Stomach (tissue), 8 donors: ENCODE measurements at regions not wholly inside any gene's neighbourhood (a gene's known extent, or its start where the extent isn't known, plus 50 kb on each side); places are given as distances from the start of the nearest gene placed in this dataset.
A peak's percentile ranks its signal among the peaks of the same experiment; 100 is the strongest.

Experiments used
- DNase-seq, 2 donors: peaks; one replicate each; pipeline versions ENCODE4 v3.0.0 to v3.0.0-alpha.2; 2013 to 2019
- H3K27ac ChIP-seq, 5 donors: fragments of 200-600 bp in 4 of 5; sonication (generic) in 4 of 5; one replicate each; pipeline ENCODE4 v1.5.1; 2013 to 2019; ENCODE audit warnings: mild to moderate bottlenecking in 1 of 5, moderate library complexity in 1 of 5
- H3K27me3 ChIP-seq, 3 donors: fragments of 200-600 bp; sonication (generic); one replicate each; pipeline ENCODE4 v1.5.1; 2017 to 2019; ENCODE audit warnings: mixed run types in 1 of 3
- H3K36me3 ChIP-seq, 4 donors: fragments of 200-600 bp; sonication (generic); 1 replicate in 3 of 4; 2 replicates in 1 of 4; pipeline ENCODE4 v1.5.1; 2016 to 2019
- H3K4me1 ChIP-seq, 4 donors: fragments of 200-600 bp; sonication (generic); one replicate each; pipeline ENCODE4 v1.5.1; 2016 to 2019
- H3K4me3 ChIP-seq, 4 donors: fragments of 200-600 bp; sonication (generic) in 3 of 4; one replicate each; pipeline ENCODE4 v1.5.1; 2016 to 2019; ENCODE audit warnings: mild to moderate bottlenecking in 1 of 4
- H3K9me3 ChIP-seq, 4 donors: fragments of 200-600 bp; sonication (generic); one replicate each; pipeline ENCODE4 v1.5.1; 2016 to 2019
- EP300 ChIP-seq: sonication (generic); formaldehyde crosslinking; IDR thresholded peaks from one replicate; pipeline ENCODE4 v1.6.1; 2017; ENCODE audit warnings: antibody characterized with exemption
- POLR2A ChIP-seq, 4 donors: fragments of 450-650 bp; IDR thresholded peaks; one replicate each; pipeline ENCODE4 v1.6.1; 2016; ENCODE audit warnings: antibody characterized with exemption in 4 of 4, control low read depth in 2 of 4, mild to moderate bottlenecking in 1 of 4, moderate library complexity in 1 of 4
- POLR2AphosphoS5 ChIP-seq, 3 donors: sonication (generic); formaldehyde crosslinking; IDR thresholded peaks; one replicate each; pipeline ENCODE4 v1.6.1; 2016; ENCODE audit warnings: antibody characterized with exemption in 3 of 3
- WGBS, 5 donors: extraction: QIAGEN DNeasy Blood & Tissue Kit in 3 of 5; methylation state at CpG; one replicate each; pipeline versions ENCODE4 v1.1.5 to v1.1.7; 2013 to 2018; 5-methylcytosine and 5-hydroxymethylcytosine counted together
- intact Hi-C: fragments of 100-400 bp; cut with DNase I; formaldehyde crosslinking; loops from one replicate; pipeline ENCODE4 v1.15.1; 2023; ENCODE audit warnings: low total_unique reads
- TF ChIP-seq, protein P1 (sequence below), 7 experiments: fragments of 450-650 bp in 4 of 7; fragments of 200-600 bp in 3 of 7; sonication (generic) in 3 of 7; IDR thresholded peaks; one replicate each; pipeline ENCODE4 v1.5.1; 2016 to 2019; ENCODE audit warnings: antibody characterized with exemption in 7 of 7, control low read depth in 2 of 7, mild to moderate bottlenecking in 1 of 7
- donor health status: healthy with polysubstance abuse.
- donor health status: Bipolar disorder and iron deficiency.
- donor health status: healthy.

DNA sequence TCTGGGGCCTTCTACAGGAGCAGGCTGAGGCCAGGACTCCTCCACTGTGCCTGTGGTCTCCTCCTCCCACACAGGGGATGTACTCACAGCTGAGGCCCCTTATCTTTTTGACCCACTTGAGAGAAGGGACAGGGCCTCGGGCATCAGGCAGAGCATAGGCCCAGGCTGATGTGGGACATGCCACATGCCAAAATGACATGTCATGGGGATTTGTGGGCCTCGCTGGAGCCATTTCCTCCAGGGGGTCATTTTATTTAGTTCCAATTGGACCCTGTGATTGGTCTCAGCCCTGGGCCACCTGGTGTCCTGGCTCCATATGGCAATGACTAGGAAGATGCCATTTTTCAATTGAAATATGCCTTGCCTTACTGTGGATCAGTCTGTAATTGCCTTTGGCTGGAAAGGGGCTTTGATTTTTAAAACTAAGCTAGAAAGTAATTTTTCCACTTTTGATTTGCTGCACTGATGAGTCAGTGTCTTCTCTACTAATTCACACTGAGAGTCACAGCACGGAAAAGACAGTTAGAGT is 171.1 kb upstream of the NAV2 start:
- 82 to 95% (median 88%) methylated on average over 3 of the region's 3 CpGs for whole genome bisulfite sequencing, 5 donors
- intact Hi-C loops, result no loop called here

GRCh38 chr11:19539861-19540260 is 172.8 kb upstream of the NAV2 start:
- no peak for DNase-seq
- H3K27ac ChIP-seq, result no peak overlapping the region
- no peak overlapping the region for H3K4me3 ChIP-seq
- H3K9me3 ChIP-seq, result no peaks in the 10 kb centered on the region
- peaks cover 0 to 14% (median 4%) of the 10 kb centered on the region in 4 donors for H3K4me1 ChIP-seq
- TF ChIP-seq, protein P1, sequence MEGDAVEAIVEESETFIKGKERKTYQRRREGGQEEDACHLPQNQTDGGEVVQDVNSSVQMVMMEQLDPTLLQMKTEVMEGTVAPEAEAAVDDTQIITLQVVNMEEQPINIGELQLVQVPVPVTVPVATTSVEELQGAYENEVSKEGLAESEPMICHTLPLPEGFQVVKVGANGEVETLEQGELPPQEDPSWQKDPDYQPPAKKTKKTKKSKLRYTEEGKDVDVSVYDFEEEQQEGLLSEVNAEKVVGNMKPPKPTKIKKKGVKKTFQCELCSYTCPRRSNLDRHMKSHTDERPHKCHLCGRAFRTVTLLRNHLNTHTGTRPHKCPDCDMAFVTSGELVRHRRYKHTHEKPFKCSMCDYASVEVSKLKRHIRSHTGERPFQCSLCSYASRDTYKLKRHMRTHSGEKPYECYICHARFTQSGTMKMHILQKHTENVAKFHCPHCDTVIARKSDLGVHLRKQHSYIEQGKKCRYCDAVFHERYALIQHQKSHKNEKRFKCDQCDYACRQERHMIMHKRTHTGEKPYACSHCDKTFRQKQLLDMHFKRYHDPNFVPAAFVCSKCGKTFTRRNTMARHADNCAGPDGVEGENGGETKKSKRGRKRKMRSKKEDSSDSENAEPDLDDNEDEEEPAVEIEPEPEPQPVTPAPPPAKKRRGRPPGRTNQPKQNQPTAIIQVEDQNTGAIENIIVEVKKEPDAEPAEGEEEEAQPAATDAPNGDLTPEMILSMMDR (IDR thresholded peaks at IDR 0.05), result no peak
- no peak for TF ChIP-seq POLR2AphosphoS5 (IDR thresholded peaks at IDR 0.05)
- TF ChIP-seq EP300, result no peak
- TF ChIP-seq POLR2A (IDR thresholded peaks at IDR 0.05), result no peak
- 76 to 81% (median 78%) methylated on average over 6 of the region's 6 CpGs for WGBS, 5 donors
- no peaks in the 10 kb centered on the region for H3K36me3 ChIP-seq
- no peaks in the 10 kb centered on the region for H3K27me3 ChIP-seq
- intact Hi-C loops, result no loop called here

More for the DNA sequence above, 171.1 kb upstream of the NAV2 start:
- Histone ChIP-seq H3K4me1 (peaks cover 0 to 4% (median 0%) of the 10 kb centered on the region in 4 donors), H3K9me3 (no peaks in the 10 kb centered on the region), H3K27me3 (no peaks in the 10 kb centered on the region), H3K27ac (no peak overlapping the region), H3K36me3 (no peaks in the 10 kb centered on the region), H3K4me3 (no peak overlapping the region)
- TF ChIP-seq EP300 (no peak), POLR2AphosphoS5 (IDR thresholded peaks at IDR 0.05) (no peak), POLR2A (IDR thresholded peaks at IDR 0.05) (no peak)
- TF ChIP-seq, protein P1 (IDR thresholded peaks at IDR 0.05), result no peak
- DNase-seq, result no peak

GRCh38 chr11:19537803-19538453 is 174.7 kb upstream of the NAV2 start:
- Histone ChIP-seq H3K9me3 (no peaks in the 10 kb centered on the region), H3K27ac (no peak overlapping the region)
- intact Hi-C loops, result no loop called here

GRCh38 chr11:19536131-19536530 is 176.5 kb upstream of the NAV2 start:
- peaks cover 0 to 16% (median 4%) of the 10 kb centered on the region in 4 donors for H3K4me1 ChIP-seq
- H3K9me3 ChIP-seq, result no peaks in the 10 kb centered on the region
- no peaks in the 10 kb centered on the region for H3K27me3 ChIP-seq
- no peaks in the 10 kb centered on the region for H3K36me3 ChIP-seq
- WGBS, 5 donors, result 26 to 44% (median 38%) methylated on average over 4 of the region's 4 CpGs
- no peak overlapping the region for H3K4me3 ChIP-seq
- intact Hi-C loops, result no loop called here
- TF ChIP-seq POLR2AphosphoS5 (IDR thresholded peaks at IDR 0.05) (no peak), POLR2A (IDR thresholded peaks at IDR 0.05) (no peak), EP300 (no peak)
- TF ChIP-seq, protein P1 (IDR thresholded peaks at IDR 0.05), result no peak
- no peak for DNase-seq
- peak overlapping the region in 2 of 5 donors; percentile 25 to 70 for H3K27ac ChIP-seq

More at GRCh38 chr11:19537803-19538453, 174.7 kb upstream of the NAV2 start:
- no peaks in the 10 kb centered on the region for H3K27me3 ChIP-seq
- 65 to 84% (median 74%) methylated on average over 3 of the region's 3 CpGs for WGBS, 5 donors
- DNase-seq, result no peak
- no peak overlapping the region for H3K4me3 ChIP-seq
- TF ChIP-seq POLR2AphosphoS5 (IDR thresholded peaks at IDR 0.05) (no peak), POLR2A (IDR thresholded peaks at IDR 0.05) (no peak), EP300 (no peak)
- TF ChIP-seq, protein P1 (IDR thresholded peaks at IDR 0.05), result no peak
- no peaks in the 10 kb centered on the region for H3K36me3 ChIP-seq
- peaks cover 0 to 14% (median 4%) of the 10 kb centered on the region in 4 donors for H3K4me1 ChIP-seq
